Thoracic aorta (tissue), 2 donors: ENCODE measurements at regions not wholly inside any gene's neighbourhood (a gene's known extent, or its start where the extent isn't known, plus 50 kb on each side); places are given as distances from the start of the nearest gene placed in this dataset.

ENCODE experiments used
- ATAC-seq: fragments of 150-250 bp; one replicate; pipeline ENCODE4 v1.8.0; 2017; ENCODE audit warnings: low read depth; ENCODE audit not compliant: insufficient number of reproducible peaks, low FRiP score
- DNase-seq: peaks from one replicate; pipeline ENCODE4 v3.0.0-alpha.2; 2020; ENCODE audit warnings: low spot score
- H3K27ac ChIP-seq, 2 donors: fragments of 200-600 bp; sonication (generic); 1 replicate in 1 of 2; 2 replicates in 1 of 2; pipeline ENCODE4 v1.5.1; 2016; ENCODE audit warnings: mild to moderate bottlenecking in 2 of 2, moderate library complexity in 2 of 2
- H3K27me3 ChIP-seq: fragments of 200-600 bp; sonication (generic); replicated peaks from 2 replicates; pipeline ENCODE4 v1.6.0; 2016; ENCODE audit warnings: mild to moderate bottlenecking; ENCODE audit not compliant: insufficient read depth
- H3K36me3 ChIP-seq: fragments of 200-600 bp; sonication (generic); one replicate; pipeline ENCODE4 v1.5.1; 2016
- H3K4me1 ChIP-seq, 2 donors: fragments of 200-600 bp; sonication (generic); 1 replicate in 1 of 2; 2 replicates in 1 of 2; pipeline versions ENCODE4 v1.5.1 to v1.6.0; 2016; ENCODE audit warnings: low read depth in 2 of 2, mild to moderate bottlenecking in 1 of 2; ENCODE audit not compliant: control insufficient read depth in 1 of 2
- H3K4me3 ChIP-seq: fragments of 200-600 bp; sonication (generic); 2 replicates; pipeline ENCODE4 v1.5.1; 2016; ENCODE audit warnings: mild to moderate bottlenecking
- H3K9me3 ChIP-seq: fragments of 200-600 bp; sonication (generic); 2 replicates; pipeline ENCODE4 v1.5.1; 2016
- CTCF ChIP-seq: fragments of 200-600 bp; sonication (generic); IDR thresholded peaks from one replicate; pipeline ENCODE4 v1.5.1; 2019; ENCODE audit warnings: antibody characterized with exemption

- H3K36me3 ChIP-seq = no peaks in the 10 kb centered on the region
- TF ChIP-seq CTCF = no peak
- no peak for DNase-seq
- peaks cover 41% of the 10 kb centered on the region for H3K27me3 ChIP-seq
- H3K27ac ChIP-seq = no peak overlapping the region
- ATAC-seq = no peak
- peaks cover 4 to 15% of the 10 kb centered on the region in 2 donors for H3K4me1 ChIP-seq
- no peaks in the 10 kb centered on the region for H3K9me3 ChIP-seq
- no peak overlapping the region for H3K4me3 ChIP-seq
These were observed 224.8 kb downstream of the MEF2C start for GRCh38 chr5:88657906-88658775.

DNA sequence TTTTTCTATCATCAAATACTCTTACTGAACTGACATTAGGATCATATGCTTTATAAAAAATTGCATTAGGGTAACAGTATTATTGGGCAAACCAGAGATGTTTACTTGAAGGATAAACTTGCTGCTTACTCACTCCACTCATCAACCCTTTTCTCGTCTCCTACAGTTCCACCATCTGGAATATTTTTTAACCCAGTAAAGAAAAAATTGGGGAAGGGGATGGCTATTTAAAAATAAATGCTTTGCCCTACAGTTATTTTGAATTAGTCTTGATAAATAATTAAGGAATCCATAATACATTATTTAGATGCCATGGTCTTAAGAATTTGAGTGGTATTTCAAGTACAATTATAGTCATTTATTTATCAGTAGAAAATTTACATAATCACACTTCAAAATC lies 225.8 kb downstream of the MEF2C start:
- no peak for TF ChIP-seq CTCF
- H3K4me1 ChIP-seq = peaks cover 4 to 15% of the 10 kb centered on the region in 2 donors
- no peak for DNase-seq
- H3K4me3 ChIP-seq = no peak overlapping the region
- H3K9me3 ChIP-seq = no peaks in the 10 kb centered on the region
- peaks cover 36% of the 10 kb centered on the region for H3K27me3 ChIP-seq
- no peaks in the 10 kb centered on the region for H3K36me3 ChIP-seq
- no peak for ATAC-seq
- H3K27ac ChIP-seq = no peak overlapping the region

GRCh38 chr5:88656221-88656950 lies 226.6 kb downstream of the MEF2C start:
- peaks cover 28% of the 10 kb centered on the region for H3K27me3 ChIP-seq
- no peaks in the 10 kb centered on the region for H3K9me3 ChIP-seq
- TF ChIP-seq CTCF = no peak
- H3K27ac ChIP-seq = no peak overlapping the region
- H3K4me1 ChIP-seq = peaks cover 2 to 11% of the 10 kb centered on the region in 2 donors
- H3K36me3 ChIP-seq = no peaks in the 10 kb centered on the region
- no peak overlapping the region for H3K4me3 ChIP-seq
- ATAC-seq (no peak), DNase-seq (no peak)

DNA sequence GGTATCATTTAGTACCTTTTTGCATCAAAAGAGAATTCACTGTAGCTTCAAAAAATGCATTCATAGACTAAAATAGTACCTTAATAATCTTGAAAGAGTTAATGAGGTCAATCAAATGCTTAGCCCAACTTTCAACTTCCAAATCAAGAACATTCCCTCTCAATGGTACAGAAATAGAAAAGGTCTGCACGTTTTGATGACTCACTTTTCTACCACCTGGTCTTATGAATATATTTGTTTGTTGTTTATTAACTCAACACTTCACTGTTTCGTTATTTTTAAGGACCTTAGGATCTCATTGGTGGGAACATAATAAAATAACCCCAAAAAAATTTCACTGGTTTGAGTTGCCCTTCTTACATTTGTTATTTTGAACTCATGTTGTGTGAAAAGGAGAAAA lies 229.5 kb downstream of the MEF2C start:
- no peak for ATAC-seq
- DNase-seq = no peak

More for the DNA sequence above, 229.5 kb downstream of the MEF2C start:
- Histone ChIP-seq H3K4me3 (no peak overlapping the region), H3K4me1 (no peaks in the 10 kb centered on the region), H3K27ac (no peak overlapping the region), H3K9me3 (no peaks in the 10 kb centered on the region), H3K36me3 (no peaks in the 10 kb centered on the region), H3K27me3 (peaks cover 11% of the 10 kb centered on the region)
- TF ChIP-seq CTCF = no peak
